OCI-LY1 (cell line): ENCODE measurements at regions not wholly inside any gene's neighbourhood (a gene's known extent, or its start where the extent isn't known, plus 50 kb on each side); places are given as distances from the start of the nearest gene placed in this dataset.

Experiments
- H2AFZ ChIP-seq: fragments of 200-600 bp; sonication (generic), shearing (Covaris generic); 2 replicates; pipeline ENCODE4 v1.6.0; 2014; ENCODE audit warnings: antibody characterized with exemption, mild to moderate bottlenecking, low read length
- H3F3A ChIP-seq: fragments of 200-600 bp; sonication (generic), shearing (Covaris generic); 2 replicates; pipeline ENCODE4 v1.6.0; 2014; ENCODE audit warnings: mild to moderate bottlenecking, antibody characterized with exemption, low read length, moderate library complexity; ENCODE audit not compliant: insufficient read depth
- H3K27ac ChIP-seq: fragments of 200-600 bp; sonication (generic); 2 replicates; pipeline ENCODE4 v1.5.1; 2014; ENCODE audit warnings: low read length, mixed run types, mild to moderate bottlenecking, low read depth; ENCODE audit not compliant: poor library complexity, severe bottlenecking
- H3K27me3 ChIP-seq: fragments of 200-600 bp; sonication (generic); 2 replicates; pipeline ENCODE4 v1.6.0; 2014; ENCODE audit warnings: antibody characterized with exemption, mild to moderate bottlenecking, low read length, moderate library complexity; ENCODE audit not compliant: insufficient read depth
- H3K36me3 ChIP-seq: fragments of 200-600 bp; sonication (generic); 2 replicates; pipeline ENCODE4 v1.6.1; 2014; ENCODE audit warnings: mild to moderate bottlenecking, antibody characterized with exemption, low read length, moderate library complexity, mixed read lengths; ENCODE audit not compliant: insufficient read depth
- H3K4me1 ChIP-seq: fragments of 200-600 bp; sonication (generic); 2 replicates; pipeline ENCODE4 v1.5.1; 2014; ENCODE audit warnings: mild to moderate bottlenecking, low read length, moderate library complexity; ENCODE audit not compliant: insufficient read depth, severe bottlenecking
- H3K4me2 ChIP-seq: fragments of 200-600 bp; sonication (generic), shearing (Covaris generic); 2 replicates; pipeline ENCODE4 v1.6.1; 2014; ENCODE audit warnings: low read length
- H3K4me3 ChIP-seq: fragments of 200-600 bp; sonication (generic); 2 replicates; pipeline ENCODE4 v1.5.1; 2014; ENCODE audit warnings: low read length, low read depth, mild to moderate bottlenecking, mixed read lengths; ENCODE audit not compliant: poor library complexity, severe bottlenecking
- H3K79me2 ChIP-seq: fragments of 200-600 bp; shearing (Covaris generic); 2 replicates; pipeline ENCODE4 v1.6.1; 2016; ENCODE audit warnings: mixed run types, low read length, mixed read lengths; ENCODE audit not compliant: insufficient read depth
- H3K9ac ChIP-seq: fragments of 200-600 bp; sonication (generic), shearing (Covaris generic); 2 replicates; pipeline ENCODE4 v1.6.1; 2014; ENCODE audit warnings: mild to moderate bottlenecking, low read length, mixed read lengths
- H3K9me2 ChIP-seq: fragments of 200-600 bp; sonication (generic), shearing (Covaris generic); 2 replicates; pipeline ENCODE4 v1.6.1; 2014; ENCODE audit warnings: low read depth, mild to moderate bottlenecking, low read length, mixed read lengths
- H3K9me3 ChIP-seq: fragments of 200-600 bp; shearing (Covaris generic); 2 replicates; pipeline ENCODE4 v1.6.1; 2014; ENCODE audit warnings: low read length, mixed read lengths
- H4K20me1 ChIP-seq: fragments of 200-600 bp; sonication (generic), shearing (Covaris generic); 2 replicates; pipeline ENCODE4 v1.6.0; 2016; ENCODE audit warnings: mild to moderate bottlenecking, low read length; ENCODE audit not compliant: insufficient read depth
- EZH2 ChIP-seq: fragments of 200-600 bp; sonication (generic), shearing (Covaris generic); IDR thresholded peaks from 2 replicates; pipeline ENCODE4 v1.8.0; 2017; ENCODE audit warnings: borderline replicate concordance, mixed run types, mild to moderate bottlenecking, antibody characterized with exemption, low read length, moderate library complexity, mixed read lengths
- TF ChIP-seq, protein P1 (sequence below): fragments of 200-600 bp; sonication (generic), shearing (Covaris generic); IDR thresholded peaks from 2 replicates; pipeline ENCODE4 v1.5.1; 2017; ENCODE audit warnings: mild to moderate bottlenecking, antibody characterized with exemption, low read length, moderate library complexity, mixed read lengths

DNA sequence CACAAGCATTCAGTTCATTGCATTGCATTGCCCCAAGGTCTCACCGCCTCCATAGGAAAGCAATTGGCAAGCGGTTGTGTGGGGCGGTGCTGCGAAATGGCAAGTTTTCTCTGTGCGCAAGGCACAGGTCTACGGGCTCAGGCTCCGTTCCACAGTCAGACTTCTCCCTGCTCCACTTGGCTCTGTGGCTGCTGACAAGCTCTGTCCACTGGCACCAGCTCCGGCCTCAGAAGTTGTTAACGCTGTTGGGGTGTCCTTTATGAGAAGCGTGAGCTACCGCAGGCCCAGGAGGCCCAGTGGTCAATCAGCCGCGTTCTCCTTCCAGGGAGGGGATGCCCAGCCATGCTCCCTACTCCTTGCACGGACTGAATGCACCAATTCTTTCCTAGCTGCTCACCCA lies 87.0 kb upstream of the GATA6 start:
- H4K20me1 ChIP-seq: no peaks in the 10 kb centered on the region

DNA sequence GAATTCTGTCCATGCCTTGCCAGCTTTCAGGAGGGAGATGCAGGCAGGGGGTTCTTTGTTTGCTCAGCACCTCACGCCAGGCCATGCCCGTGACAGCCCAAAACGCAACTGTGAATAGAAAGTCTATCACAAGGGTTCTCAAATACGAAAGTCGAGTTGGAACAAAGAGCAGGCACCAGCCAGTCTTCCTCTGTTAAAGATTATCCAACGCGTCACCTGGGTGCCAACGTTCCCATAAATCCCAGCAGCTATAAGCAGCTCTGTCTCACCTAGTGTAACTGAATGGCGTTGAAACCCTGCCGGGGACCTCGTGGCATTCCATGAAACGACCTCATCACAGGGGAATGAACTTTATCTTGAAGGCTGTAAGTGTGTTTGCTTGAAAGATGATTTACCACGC lies 84.8 kb upstream of the GATA6 start:
- Histone ChIP-seq H3F3A (no peaks in the 10 kb centered on the region), H3K4me1 (no peaks in the 10 kb centered on the region)

More for the DNA sequence above, 87.0 kb upstream of the GATA6 start:
- no peaks in the 10 kb centered on the region for H3K27me3 ChIP-seq
- no peak overlapping the region for H3K27ac ChIP-seq
- no peaks in the 10 kb centered on the region for H3K79me2 ChIP-seq
- H3K9me3 ChIP-seq: no peaks in the 10 kb centered on the region
- H2AFZ ChIP-seq: no peak overlapping the region
- no peak overlapping the region for H3K4me3 ChIP-seq
- H3K9me2 ChIP-seq: no peaks in the 10 kb centered on the region
- no peak overlapping the region for H3K4me2 ChIP-seq
- H3F3A ChIP-seq: no peaks in the 10 kb centered on the region
- no peaks in the 10 kb centered on the region for H3K36me3 ChIP-seq
- no peak for TF ChIP-seq EZH2
- TF ChIP-seq, protein P1, sequence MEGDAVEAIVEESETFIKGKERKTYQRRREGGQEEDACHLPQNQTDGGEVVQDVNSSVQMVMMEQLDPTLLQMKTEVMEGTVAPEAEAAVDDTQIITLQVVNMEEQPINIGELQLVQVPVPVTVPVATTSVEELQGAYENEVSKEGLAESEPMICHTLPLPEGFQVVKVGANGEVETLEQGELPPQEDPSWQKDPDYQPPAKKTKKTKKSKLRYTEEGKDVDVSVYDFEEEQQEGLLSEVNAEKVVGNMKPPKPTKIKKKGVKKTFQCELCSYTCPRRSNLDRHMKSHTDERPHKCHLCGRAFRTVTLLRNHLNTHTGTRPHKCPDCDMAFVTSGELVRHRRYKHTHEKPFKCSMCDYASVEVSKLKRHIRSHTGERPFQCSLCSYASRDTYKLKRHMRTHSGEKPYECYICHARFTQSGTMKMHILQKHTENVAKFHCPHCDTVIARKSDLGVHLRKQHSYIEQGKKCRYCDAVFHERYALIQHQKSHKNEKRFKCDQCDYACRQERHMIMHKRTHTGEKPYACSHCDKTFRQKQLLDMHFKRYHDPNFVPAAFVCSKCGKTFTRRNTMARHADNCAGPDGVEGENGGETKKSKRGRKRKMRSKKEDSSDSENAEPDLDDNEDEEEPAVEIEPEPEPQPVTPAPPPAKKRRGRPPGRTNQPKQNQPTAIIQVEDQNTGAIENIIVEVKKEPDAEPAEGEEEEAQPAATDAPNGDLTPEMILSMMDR: no peak
- no peak overlapping the region for H3K9ac ChIP-seq
- no peaks in the 10 kb centered on the region for H3K4me1 ChIP-seq

DNA sequence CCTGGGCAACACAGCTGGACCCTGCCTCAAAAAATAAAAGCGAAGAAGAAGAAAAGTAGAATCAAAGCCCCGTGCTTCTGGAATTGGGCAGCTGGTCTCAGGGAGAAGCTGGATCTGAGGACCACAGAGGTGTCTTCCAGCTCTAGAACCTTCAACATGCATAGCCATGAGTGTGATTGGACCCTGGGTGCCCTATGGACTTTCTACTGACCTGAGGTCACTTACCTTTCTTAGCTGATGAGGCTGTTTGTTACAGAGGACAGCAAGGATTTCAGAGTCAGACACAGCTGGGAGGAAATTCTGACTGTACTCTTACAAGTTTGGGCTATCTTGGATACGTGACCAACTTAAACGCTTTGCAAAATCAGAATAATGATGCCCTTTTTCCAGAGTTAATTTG lies 82.4 kb upstream of the GATA6 start:
- H3K4me2 ChIP-seq: no peak overlapping the region
- H3K4me3 ChIP-seq: no peak overlapping the region
- TF ChIP-seq, protein P1: no peak
- TF ChIP-seq EZH2: no peak
- H3F3A ChIP-seq: no peaks in the 10 kb centered on the region
- H2AFZ ChIP-seq: no peak overlapping the region
- H3K9me3 ChIP-seq: no peaks in the 10 kb centered on the region
- H3K79me2 ChIP-seq: no peaks in the 10 kb centered on the region
- H3K27ac ChIP-seq: no peak overlapping the region
- no peaks in the 10 kb centered on the region for H4K20me1 ChIP-seq
- H3K9ac ChIP-seq: no peak overlapping the region
- no peaks in the 10 kb centered on the region for H3K9me2 ChIP-seq
- no peaks in the 10 kb centered on the region for H3K36me3 ChIP-seq
- H3K4me1 ChIP-seq: no peaks in the 10 kb centered on the region
- no peaks in the 10 kb centered on the region for H3K27me3 ChIP-seq

More for the DNA sequence above, 84.8 kb upstream of the GATA6 start:
- H3K9me3 ChIP-seq: no peaks in the 10 kb centered on the region
- no peak overlapping the region for H3K4me2 ChIP-seq
- no peak overlapping the region for H3K4me3 ChIP-seq
- no peaks in the 10 kb centered on the region for H4K20me1 ChIP-seq
- no peaks in the 10 kb centered on the region for H3K36me3 ChIP-seq
- no peak overlapping the region for H3K9ac ChIP-seq
- no peaks in the 10 kb centered on the region for H3K27me3 ChIP-seq
- no peak overlapping the region for H3K27ac ChIP-seq
- H2AFZ ChIP-seq: no peak overlapping the region
- no peaks in the 10 kb centered on the region for H3K79me2 ChIP-seq
- H3K9me2 ChIP-seq: no peaks in the 10 kb centered on the region
- TF ChIP-seq, protein P1: no peak
- no peak for TF ChIP-seq EZH2
